Loucy (cell line): ENCODE measurements at regions not wholly inside any gene's neighbourhood (a gene's known extent, or its start where the extent isn't known, plus 50 kb on each side); places are given as distances from the start of the nearest gene placed in this dataset.
"Not testable (repeated sequence)": the region's sequence is repeated elsewhere in the genome, so short reads cannot be mapped to it uniquely, and the experiment has no call there.

Experiments
- H2AFZ ChIP-seq: fragments of 200-600 bp; sonication (generic); 2 replicates; pipeline ENCODE4 v1.6.0; 2016; ENCODE audit warnings: antibody characterized with exemption, mild to moderate bottlenecking, low read length, moderate library complexity
- H3F3A ChIP-seq: fragments of 200-600 bp; 2 replicates; pipeline ENCODE4 v1.6.0; 2016; ENCODE audit warnings: antibody characterized with exemption, low read depth, mild to moderate bottlenecking
- H3K27me3 ChIP-seq: fragments of 200-600 bp; sonication (generic); 2 replicates; pipeline ENCODE4 v1.6.1; 2014; ENCODE audit warnings: low read length, mild to moderate bottlenecking; ENCODE audit not compliant: insufficient read depth, poor library complexity, severe bottlenecking
- H3K36me3 ChIP-seq: fragments of 200-600 bp; sonication (generic); 2 replicates; pipeline ENCODE4 v1.6.1; 2016; ENCODE audit warnings: low read length; ENCODE audit not compliant: insufficient read depth
- H3K4me1 ChIP-seq: fragments of 200-600 bp; sonication (generic); 2 replicates; pipeline ENCODE4 v1.5.1; 2014; ENCODE audit warnings: low read length, mild to moderate bottlenecking; ENCODE audit not compliant: insufficient read depth, poor library complexity, severe bottlenecking
- H3K4me2 ChIP-seq: fragments of 200-600 bp; sonication (generic); 2 replicates; pipeline ENCODE4 v1.6.0; 2014; ENCODE audit warnings: antibody characterized with exemption, low read length, low read depth, mild to moderate bottlenecking; ENCODE audit not compliant: poor library complexity, severe bottlenecking
- H3K4me3 ChIP-seq: fragments of 200-600 bp; sonication (generic); 2 replicates; pipeline ENCODE4 v1.5.1; 2014; ENCODE audit warnings: low read length, mild to moderate bottlenecking, mixed read lengths; ENCODE audit not compliant: poor library complexity, severe bottlenecking
- H3K79me2 ChIP-seq: fragments of 200-600 bp; sonication (generic); 2 replicates; pipeline ENCODE4 v1.6.1; 2014; ENCODE audit warnings: low read length; ENCODE audit not compliant: insufficient read depth
- H3K9ac ChIP-seq: fragments of 200-600 bp; sonication (generic); 2 replicates; pipeline ENCODE4 v1.6.0; 2014; ENCODE audit warnings: mild to moderate bottlenecking, low read depth, low read length, moderate library complexity; ENCODE audit not compliant: poor library complexity, severe bottlenecking
- H3K9me2 ChIP-seq: fragments of 200-600 bp; sonication (generic); replicated peaks from 2 replicates; pipeline ENCODE4 v1.6.1; 2016; ENCODE audit warnings: low read depth, low read length, mixed read lengths
- H3K9me3 ChIP-seq: fragments of 200-600 bp; sonication (generic); 2 replicates; pipeline ENCODE4 v1.6.1; 2014; ENCODE audit warnings: mild to moderate bottlenecking, antibody characterized with exemption, low read length, low read depth; ENCODE audit not compliant: insufficient read depth
- H4K20me1 ChIP-seq: fragments of 200-600 bp; sonication (generic); 2 replicates; pipeline ENCODE4 v1.6.0; 2014; ENCODE audit warnings: antibody characterized with exemption, low read length, mild to moderate bottlenecking; ENCODE audit not compliant: insufficient read depth, poor library complexity, severe bottlenecking
- EZH2phosphoT487 ChIP-seq: fragments of 200-600 bp; IDR thresholded peaks from 2 replicates; pipeline ENCODE4 v1.6.1; 2018; ENCODE audit warnings: antibody characterized with exemption, mild to moderate bottlenecking, moderate library complexity, borderline replicate concordance
- TF ChIP-seq, protein P1 (sequence below): fragments of 200-600 bp; sonication (generic); conservative IDR thresholded peaks from 2 replicates; pipeline ENCODE4 v1.5.1; 2014; ENCODE audit warnings: mild to moderate bottlenecking, antibody characterized with exemption, low read length

GRCh38 chr13:39931505-39931904, 276.0 kb downstream of the COG6 start:
- Histone ChIP-seq H3K4me3 (no peak overlapping the region), H3K36me3 (no peaks in the 10 kb centered on the region), H2AFZ (no peak overlapping the region), H3K9me3 (no peaks in the 10 kb centered on the region), H4K20me1 (no peaks in the 10 kb centered on the region), H3K4me1 (no peaks in the 10 kb centered on the region), H3F3A (no peaks in the 10 kb centered on the region), H3K4me2 (no peak overlapping the region), H3K27me3 (no peaks in the 10 kb centered on the region), H3K79me2 (no peaks in the 10 kb centered on the region), H3K9me2 (no peaks in the 10 kb centered on the region), H3K9ac (no peak overlapping the region)
- no peak for TF ChIP-seq EZH2phosphoT487
- TF ChIP-seq, protein P1, sequence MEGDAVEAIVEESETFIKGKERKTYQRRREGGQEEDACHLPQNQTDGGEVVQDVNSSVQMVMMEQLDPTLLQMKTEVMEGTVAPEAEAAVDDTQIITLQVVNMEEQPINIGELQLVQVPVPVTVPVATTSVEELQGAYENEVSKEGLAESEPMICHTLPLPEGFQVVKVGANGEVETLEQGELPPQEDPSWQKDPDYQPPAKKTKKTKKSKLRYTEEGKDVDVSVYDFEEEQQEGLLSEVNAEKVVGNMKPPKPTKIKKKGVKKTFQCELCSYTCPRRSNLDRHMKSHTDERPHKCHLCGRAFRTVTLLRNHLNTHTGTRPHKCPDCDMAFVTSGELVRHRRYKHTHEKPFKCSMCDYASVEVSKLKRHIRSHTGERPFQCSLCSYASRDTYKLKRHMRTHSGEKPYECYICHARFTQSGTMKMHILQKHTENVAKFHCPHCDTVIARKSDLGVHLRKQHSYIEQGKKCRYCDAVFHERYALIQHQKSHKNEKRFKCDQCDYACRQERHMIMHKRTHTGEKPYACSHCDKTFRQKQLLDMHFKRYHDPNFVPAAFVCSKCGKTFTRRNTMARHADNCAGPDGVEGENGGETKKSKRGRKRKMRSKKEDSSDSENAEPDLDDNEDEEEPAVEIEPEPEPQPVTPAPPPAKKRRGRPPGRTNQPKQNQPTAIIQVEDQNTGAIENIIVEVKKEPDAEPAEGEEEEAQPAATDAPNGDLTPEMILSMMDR = no peak

- not testable (repeated sequence) for H3K9me2 ChIP-seq, H2AFZ ChIP-seq, H3K27me3 ChIP-seq, H3K79me2 ChIP-seq, H3K4me3 ChIP-seq, H4K20me1 ChIP-seq, H3K36me3 ChIP-seq, H3K9ac ChIP-seq, H3K4me2 ChIP-seq, H3K9me3 ChIP-seq, H3F3A ChIP-seq, H3K4me1 ChIP-seq
These were observed 277.1 kb downstream of the COG6 start for GRCh38 chr13:39932514-39932913.

DNA sequence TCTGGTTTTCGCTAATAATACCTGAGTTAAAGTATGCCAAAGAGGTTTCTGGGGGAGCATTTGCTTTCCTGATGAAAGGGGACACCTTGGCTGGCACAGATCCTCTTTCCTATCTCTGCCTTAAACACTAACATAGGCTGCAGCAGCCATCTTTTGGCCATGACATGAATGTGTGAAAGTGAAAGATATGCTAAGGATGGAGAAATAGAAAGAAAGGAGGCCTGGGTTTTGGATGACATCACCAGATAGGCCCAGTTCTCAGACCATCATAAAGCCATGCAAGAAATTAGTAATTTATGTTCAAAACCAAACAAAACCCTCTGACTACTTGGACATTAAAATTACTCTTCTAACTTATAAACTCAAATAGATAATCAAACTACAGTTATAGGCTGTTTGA, 279.7 kb downstream of the COG6 start:
- Histone ChIP-seq H3K79me2 (no peaks in the 10 kb centered on the region), H3K4me2 (no peak overlapping the region), H3K4me3 (no peak overlapping the region), H2AFZ (no peak overlapping the region), H3K9ac (no peak overlapping the region), H3K27me3 (no peaks in the 10 kb centered on the region), H3K9me3 (no peaks in the 10 kb centered on the region), H3K9me2 (no peaks in the 10 kb centered on the region), H4K20me1 (no peaks in the 10 kb centered on the region), H3K36me3 (no peaks in the 10 kb centered on the region), H3F3A (no peaks in the 10 kb centered on the region), H3K4me1 (peaks cover 5% of the 10 kb centered on the region)
- TF ChIP-seq, protein P1 = no peak
- no peak for TF ChIP-seq EZH2phosphoT487

DNA sequence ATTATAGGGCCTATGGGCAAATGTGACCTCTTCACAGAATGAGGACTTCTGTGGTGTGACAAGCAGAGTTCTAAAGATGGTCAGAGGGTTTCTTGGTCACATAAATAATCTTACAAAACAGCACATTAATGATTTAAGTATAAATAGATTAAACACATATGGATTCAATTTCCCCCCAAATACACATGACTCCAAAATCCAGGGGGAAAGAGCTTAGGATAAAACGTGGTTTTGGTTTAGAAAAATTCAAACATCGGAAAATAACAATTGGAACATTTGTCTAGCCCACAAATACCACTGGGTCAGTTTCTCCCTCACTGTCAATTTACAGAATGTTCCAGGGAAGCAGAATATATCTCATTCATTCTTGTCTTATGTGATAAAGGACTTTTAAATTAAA, 283.1 kb downstream of the COG6 start:
- TF ChIP-seq EZH2phosphoT487 = no peak
- TF ChIP-seq, protein P1 = no peak
- H3K9me2 ChIP-seq = no peaks in the 10 kb centered on the region
- no peak overlapping the region for H2AFZ ChIP-seq
- no peaks in the 10 kb centered on the region for H4K20me1 ChIP-seq
- no peak overlapping the region for H3K9ac ChIP-seq
- no peak overlapping the region for H3K4me3 ChIP-seq
- H3K27me3 ChIP-seq = no peaks in the 10 kb centered on the region
- H3K4me2 ChIP-seq = no peak overlapping the region
- peaks cover 5% of the 10 kb centered on the region for H3K4me1 ChIP-seq
- H3K36me3 ChIP-seq = no peaks in the 10 kb centered on the region
- H3F3A ChIP-seq = no peaks in the 10 kb centered on the region
- no peaks in the 10 kb centered on the region for H3K79me2 ChIP-seq
- H3K9me3 ChIP-seq = no peaks in the 10 kb centered on the region
